ENCODE measurements at regions not wholly inside any gene's neighbourhood (a gene's known extent, or its start where the extent isn't known, plus 50 kb on each side); places are given as distances from the start of the nearest gene placed in this dataset.

DNA sequence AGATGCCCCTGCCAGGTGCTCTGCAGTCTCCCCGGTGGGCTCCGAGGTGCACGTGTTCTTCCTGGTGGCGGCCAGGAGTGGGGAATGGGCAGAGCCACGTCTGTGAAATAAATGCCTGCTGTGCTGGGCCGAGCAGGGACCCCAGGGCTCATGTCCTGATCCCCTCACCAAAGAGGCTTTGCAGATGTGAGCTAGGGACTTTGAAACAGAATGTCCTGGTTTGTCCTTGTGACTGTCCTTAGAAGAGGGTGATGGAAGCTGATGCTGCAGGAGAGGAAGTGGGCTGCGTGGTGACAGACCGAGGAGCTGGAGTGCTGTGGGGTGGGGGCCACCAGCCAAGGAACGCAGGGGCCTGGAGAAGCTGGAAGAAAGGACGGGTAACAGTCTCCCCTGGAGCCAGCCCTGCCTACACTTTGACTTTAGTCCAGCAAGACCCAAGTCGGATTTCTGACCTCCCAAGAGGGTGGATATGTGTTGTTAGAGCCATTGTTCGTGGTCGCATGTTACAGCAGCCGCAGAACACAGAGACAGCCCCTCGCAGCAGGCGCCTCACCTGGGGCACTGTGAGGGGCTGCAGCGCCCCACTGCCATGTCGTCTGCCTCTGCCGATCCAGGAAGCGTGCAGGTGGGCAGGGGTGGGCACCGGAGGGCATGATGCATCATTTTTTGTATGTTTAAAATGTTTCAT is 217.9 kb upstream of the CIBAR2 start:
- TF ChIP-seq, protein P1, sequence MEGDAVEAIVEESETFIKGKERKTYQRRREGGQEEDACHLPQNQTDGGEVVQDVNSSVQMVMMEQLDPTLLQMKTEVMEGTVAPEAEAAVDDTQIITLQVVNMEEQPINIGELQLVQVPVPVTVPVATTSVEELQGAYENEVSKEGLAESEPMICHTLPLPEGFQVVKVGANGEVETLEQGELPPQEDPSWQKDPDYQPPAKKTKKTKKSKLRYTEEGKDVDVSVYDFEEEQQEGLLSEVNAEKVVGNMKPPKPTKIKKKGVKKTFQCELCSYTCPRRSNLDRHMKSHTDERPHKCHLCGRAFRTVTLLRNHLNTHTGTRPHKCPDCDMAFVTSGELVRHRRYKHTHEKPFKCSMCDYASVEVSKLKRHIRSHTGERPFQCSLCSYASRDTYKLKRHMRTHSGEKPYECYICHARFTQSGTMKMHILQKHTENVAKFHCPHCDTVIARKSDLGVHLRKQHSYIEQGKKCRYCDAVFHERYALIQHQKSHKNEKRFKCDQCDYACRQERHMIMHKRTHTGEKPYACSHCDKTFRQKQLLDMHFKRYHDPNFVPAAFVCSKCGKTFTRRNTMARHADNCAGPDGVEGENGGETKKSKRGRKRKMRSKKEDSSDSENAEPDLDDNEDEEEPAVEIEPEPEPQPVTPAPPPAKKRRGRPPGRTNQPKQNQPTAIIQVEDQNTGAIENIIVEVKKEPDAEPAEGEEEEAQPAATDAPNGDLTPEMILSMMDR (conservative IDR thresholded peaks at IDR 0.05; ENCODE audit: low read length) = no peak
- no peak for TF ChIP-seq EZH2phosphoT487 (IDR thresholded peaks at IDR 0.05; ENCODE audit: borderline replicate concordance)

All from Loucy (cell line).